Body of pancreas (tissue), 4 donors: ENCODE measurements at regions not wholly inside any gene's neighbourhood (a gene's known extent, or its start where the extent isn't known, plus 50 kb on each side); places are given as distances from the start of the nearest gene placed in this dataset.

ENCODE experiments used
- ATAC-seq: fragments of 150-250 bp; one replicate; pipeline ENCODE4 v1.9.1; 2016
- DNase-seq, 4 donors: peaks; one replicate each; pipeline ENCODE4 v3.0.0-alpha.2; 2019
- H3K27ac ChIP-seq, 4 donors: fragments of 200-600 bp; sonication (generic); 1 replicate in 3 of 4; 2 replicates in 1 of 4; pipeline versions ENCODE4 v1.5.1 to v1.6.1; 2016 to 2019; ENCODE audit warnings: mild to moderate bottlenecking in 1 of 4, mixed read lengths in 1 of 4, moderate library complexity in 1 of 4
- H3K27me3 ChIP-seq, 2 donors: fragments of 200-600 bp; sonication (generic); one replicate each; pipeline ENCODE4 v1.6.0; 2016; ENCODE audit warnings: mild to moderate bottlenecking in 1 of 2
- H3K36me3 ChIP-seq, 2 donors: fragments of 200-600 bp; sonication (generic); replicated peaks in 1 of 2; 2 replicates each; pipeline ENCODE4 v1.5.1; 2016; ENCODE audit warnings: low read depth in 2 of 2; ENCODE audit not compliant: insufficient read depth in 1 of 2
- H3K4me1 ChIP-seq: fragments of 200-600 bp; sonication (generic); one replicate; pipeline ENCODE4 v1.6.0; 2016
- H3K4me3 ChIP-seq, 2 donors: fragments of 200-600 bp; sonication (generic); 1 replicate in 1 of 2; 2 replicates in 1 of 2; pipeline ENCODE4 v1.5.1; 2016 to 2019
- H3K9me3 ChIP-seq, 3 donors: fragments of 200-600 bp; sonication (generic); 1 replicate in 2 of 3; 2 replicates in 1 of 3; pipeline ENCODE4 v1.5.1; 2016
- CTCF ChIP-seq, 7 experiments: fragments of 450-650 bp in 4 of 7; fragments of 200-600 bp in 3 of 7; sonication (generic) in 3 of 7; IDR thresholded peaks; one replicate each; pipeline ENCODE4 v1.5.1; 2016 to 2019; ENCODE audit warnings: antibody characterized with exemption in 7 of 7
- POLR2A ChIP-seq, 3 donors: fragments of 450-650 bp; IDR thresholded peaks; one replicate each; pipeline ENCODE4 v1.6.1; 2016; ENCODE audit warnings: antibody characterized with exemption in 3 of 3, mild to moderate bottlenecking in 2 of 3
- WGBS, 2 donors: methylation state at CpG; one replicate each; pipeline ENCODE4 v1.1.5; 2017; 5-methylcytosine and 5-hydroxymethylcytosine counted together
- intact Hi-C: fragments of 100-400 bp; cut with DNase I; formaldehyde crosslinking; loops from one replicate; pipeline ENCODE4 v1.15.1; 2023

- 3 to 17% methylated on average over 3 of the region's 3 CpGs for WGBS, 2 donors
Measured at GRCh38 chr5:61253547-61253946, 78.5 kb upstream of the ZSWIM6 start.

GRCh38 chr5:61254969-61255555 lies 77.0 kb upstream of the ZSWIM6 start:
- Histone ChIP-seq H3K4me3 (no peak overlapping the region), H3K27ac (peak overlapping the region; percentile 75 to 87 (median 80)), H3K9me3 (no peaks in the 10 kb centered on the region), H3K36me3 (no peaks in the 10 kb centered on the region), H3K27me3 (no peaks in the 10 kb centered on the region), H3K4me1 (peaks cover 58% of the 10 kb centered on the region)
- peak; percentile 88 for ATAC-seq
- TF ChIP-seq POLR2A (IDR thresholded peaks at IDR 0.05) (peak in 1 of 3 donors; percentile 12), CTCF (IDR thresholded peaks at IDR 0.05) (no peak)
- intact Hi-C loops = no loop called here
- peak; percentile 40 to 64 (median 52) for DNase-seq
- WGBS, 2 donors = 16 to 26% methylated on average over 3 of the region's 3 CpGs

More at GRCh38 chr5:61253547-61253946, 78.5 kb upstream of the ZSWIM6 start:
- Histone ChIP-seq H3K27me3 (no peaks in the 10 kb centered on the region), H3K27ac (peak overlapping the region in 3 of 4 donors; percentile 1 to 87 (median 83)), H3K4me1 (peaks cover 58% of the 10 kb centered on the region), H3K9me3 (no peaks in the 10 kb centered on the region), H3K4me3 (no peak overlapping the region), H3K36me3 (no peaks in the 10 kb centered on the region)
- intact Hi-C loops = no loop called here
- DNase-seq = no peak
- ATAC-seq = no peak
- TF ChIP-seq POLR2A (IDR thresholded peaks at IDR 0.05) = no peak
- TF ChIP-seq CTCF (IDR thresholded peaks at IDR 0.05) = no peak

DNA sequence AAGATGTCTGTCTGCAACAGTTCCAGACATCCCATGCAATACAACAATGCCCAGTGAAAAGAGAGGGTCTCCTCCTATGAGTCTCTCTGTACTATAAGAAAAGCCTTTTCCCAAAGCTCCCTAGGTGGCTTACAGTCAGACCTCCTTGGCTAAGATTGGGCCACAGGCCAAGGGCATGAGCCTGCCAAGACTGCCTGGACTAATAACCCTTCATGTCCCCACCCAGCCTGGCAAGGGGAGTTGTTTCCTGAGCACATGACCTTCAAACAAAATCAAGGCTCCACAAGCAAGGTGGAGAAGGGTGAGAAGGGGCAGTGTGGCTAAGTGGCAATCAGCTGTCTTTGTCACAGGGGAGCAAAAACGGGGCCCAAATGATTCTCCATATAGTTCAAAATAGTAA lies 75.6 kb upstream of the ZSWIM6 start:
- 18 to 21% methylated on average over 1 of the region's 1 CpG for WGBS, 2 donors

DNA sequence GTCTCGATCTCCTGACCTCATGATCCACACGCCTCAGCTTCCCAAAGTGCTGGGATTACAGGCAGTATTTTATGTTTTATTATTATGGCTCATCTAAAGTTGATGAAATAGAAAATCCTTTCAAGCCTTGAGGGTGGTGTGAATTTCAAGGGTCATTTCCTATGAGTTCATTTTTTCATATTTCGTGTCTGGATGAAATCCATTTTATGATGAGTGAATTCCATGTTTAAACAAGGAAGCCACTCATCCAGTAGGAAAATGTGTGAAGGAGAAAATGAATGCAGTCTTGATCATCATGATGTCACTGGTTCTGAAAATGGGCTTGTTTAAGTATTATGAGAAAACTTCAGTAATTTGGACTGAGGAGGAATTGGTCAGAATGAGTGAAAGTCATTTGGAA lies 74.6 kb upstream of the ZSWIM6 start:
- H3K4me3 ChIP-seq = no peak overlapping the region
- peaks cover 51% of the 10 kb centered on the region for H3K4me1 ChIP-seq
- TF ChIP-seq POLR2A (IDR thresholded peaks at IDR 0.05) = no peak
- TF ChIP-seq CTCF (IDR thresholded peaks at IDR 0.05) = no peak
- intact Hi-C loops = no loop called here
- no peaks in the 10 kb centered on the region for H3K27me3 ChIP-seq
- H3K36me3 ChIP-seq = no peaks in the 10 kb centered on the region
- ATAC-seq (no peak), DNase-seq (no peak)
- no peak overlapping the region for H3K27ac ChIP-seq
- WGBS, 2 donors = 95% methylated on average over 3 of the region's 3 CpGs
- no peaks in the 10 kb centered on the region for H3K9me3 ChIP-seq

More for the DNA sequence above, 75.6 kb upstream of the ZSWIM6 start:
- no peak for TF ChIP-seq POLR2A (IDR thresholded peaks at IDR 0.05)
- no peak for TF ChIP-seq CTCF (IDR thresholded peaks at IDR 0.05)
- no peaks in the 10 kb centered on the region for H3K27me3 ChIP-seq
- peak overlapping the region; percentile 3 to 87 (median 80) for H3K27ac ChIP-seq
- ATAC-seq (peak; percentile 72), DNase-seq (peak; percentile 90 to 98 (median 94))
- intact Hi-C loops = no loop called here
- no peaks in the 10 kb centered on the region for H3K36me3 ChIP-seq
- H3K9me3 ChIP-seq = no peaks in the 10 kb centered on the region
- H3K4me3 ChIP-seq = no peak overlapping the region
- H3K4me1 ChIP-seq = peaks cover 58% of the 10 kb centered on the region

DNA sequence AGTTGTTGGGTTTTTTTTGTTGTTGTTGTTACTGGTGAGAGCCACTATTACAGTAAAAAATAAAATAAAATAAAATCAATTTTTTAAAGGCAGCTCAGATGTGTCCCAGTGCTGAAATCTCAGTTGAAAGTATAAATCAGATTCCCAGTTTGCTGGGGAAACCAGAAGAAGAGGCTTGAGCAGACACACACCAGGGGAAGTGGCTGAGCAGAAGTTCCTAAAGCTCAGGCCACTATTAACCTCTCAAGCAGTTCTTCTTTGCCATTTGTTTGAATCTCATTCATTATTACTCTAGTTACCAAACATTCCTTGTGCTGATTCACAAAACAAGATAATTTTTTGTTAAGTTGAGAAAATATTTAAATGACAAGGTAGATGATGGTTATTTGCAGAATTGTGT lies 70.9 kb upstream of the ZSWIM6 start:
- no peaks in the 10 kb centered on the region for H3K9me3 ChIP-seq
- DNase-seq (no peak), ATAC-seq (no peak)
- TF ChIP-seq POLR2A (IDR thresholded peaks at IDR 0.05) (no peak), CTCF (IDR thresholded peaks at IDR 0.05) (no peak)
- no peaks in the 10 kb centered on the region for H3K27me3 ChIP-seq
- no peak overlapping the region for H3K4me3 ChIP-seq
- intact Hi-C loops = no loop called here
- H3K27ac ChIP-seq = no peak overlapping the region
- peaks cover 14% of the 10 kb centered on the region for H3K4me1 ChIP-seq
- H3K36me3 ChIP-seq = no peaks in the 10 kb centered on the region
